Stomach (tissue), 8 donors: ENCODE measurements at regions not wholly inside any gene's neighbourhood (a gene's known extent, or its start where the extent isn't known, plus 50 kb on each side); places are given as distances from the start of the nearest gene placed in this dataset.

Source experiments
- DNase-seq, 2 donors: peaks; one replicate each; pipeline versions ENCODE4 v3.0.0 to v3.0.0-alpha.2; 2013 to 2019
- H3K27ac ChIP-seq, 5 donors: fragments of 200-600 bp in 4 of 5; sonication (generic) in 4 of 5; one replicate each; pipeline ENCODE4 v1.5.1; 2013 to 2019; ENCODE audit warnings: mild to moderate bottlenecking in 1 of 5, moderate library complexity in 1 of 5
- H3K27me3 ChIP-seq, 3 donors: fragments of 200-600 bp; sonication (generic); one replicate each; pipeline ENCODE4 v1.5.1; 2017 to 2019; ENCODE audit warnings: mixed run types in 1 of 3
- H3K36me3 ChIP-seq, 4 donors: fragments of 200-600 bp; sonication (generic); 1 replicate in 3 of 4; 2 replicates in 1 of 4; pipeline ENCODE4 v1.5.1; 2016 to 2019
- H3K4me1 ChIP-seq, 4 donors: fragments of 200-600 bp; sonication (generic); one replicate each; pipeline ENCODE4 v1.5.1; 2016 to 2019
- H3K4me3 ChIP-seq, 4 donors: fragments of 200-600 bp; sonication (generic) in 3 of 4; one replicate each; pipeline ENCODE4 v1.5.1; 2016 to 2019; ENCODE audit warnings: mild to moderate bottlenecking in 1 of 4
- H3K9me3 ChIP-seq, 4 donors: fragments of 200-600 bp; sonication (generic); one replicate each; pipeline ENCODE4 v1.5.1; 2016 to 2019
- CTCF ChIP-seq, 7 experiments: fragments of 450-650 bp in 4 of 7; fragments of 200-600 bp in 3 of 7; sonication (generic) in 3 of 7; IDR thresholded peaks; one replicate each; pipeline ENCODE4 v1.5.1; 2016 to 2019; ENCODE audit warnings: antibody characterized with exemption in 7 of 7, control low read depth in 2 of 7, mild to moderate bottlenecking in 1 of 7
- EP300 ChIP-seq: sonication (generic); formaldehyde crosslinking; IDR thresholded peaks from one replicate; pipeline ENCODE4 v1.6.1; 2017; ENCODE audit warnings: antibody characterized with exemption
- POLR2A ChIP-seq, 4 donors: fragments of 450-650 bp; IDR thresholded peaks; one replicate each; pipeline ENCODE4 v1.6.1; 2016; ENCODE audit warnings: antibody characterized with exemption in 4 of 4, control low read depth in 2 of 4, mild to moderate bottlenecking in 1 of 4, moderate library complexity in 1 of 4
- POLR2AphosphoS5 ChIP-seq, 3 donors: sonication (generic); formaldehyde crosslinking; IDR thresholded peaks; one replicate each; pipeline ENCODE4 v1.6.1; 2016; ENCODE audit warnings: antibody characterized with exemption in 3 of 3
- WGBS, 5 donors: extraction: QIAGEN DNeasy Blood & Tissue Kit in 3 of 5; methylation state at CpG; one replicate each; pipeline versions ENCODE4 v1.1.5 to v1.1.7; 2013 to 2018; 5-methylcytosine and 5-hydroxymethylcytosine counted together
- intact Hi-C: fragments of 100-400 bp; cut with DNase I; formaldehyde crosslinking; loops from one replicate; pipeline ENCODE4 v1.15.1; 2023; ENCODE audit warnings: low total_unique reads
- donor health status: healthy with polysubstance abuse.
- donor health status: Bipolar disorder and iron deficiency.
- donor health status: healthy.

DNA sequence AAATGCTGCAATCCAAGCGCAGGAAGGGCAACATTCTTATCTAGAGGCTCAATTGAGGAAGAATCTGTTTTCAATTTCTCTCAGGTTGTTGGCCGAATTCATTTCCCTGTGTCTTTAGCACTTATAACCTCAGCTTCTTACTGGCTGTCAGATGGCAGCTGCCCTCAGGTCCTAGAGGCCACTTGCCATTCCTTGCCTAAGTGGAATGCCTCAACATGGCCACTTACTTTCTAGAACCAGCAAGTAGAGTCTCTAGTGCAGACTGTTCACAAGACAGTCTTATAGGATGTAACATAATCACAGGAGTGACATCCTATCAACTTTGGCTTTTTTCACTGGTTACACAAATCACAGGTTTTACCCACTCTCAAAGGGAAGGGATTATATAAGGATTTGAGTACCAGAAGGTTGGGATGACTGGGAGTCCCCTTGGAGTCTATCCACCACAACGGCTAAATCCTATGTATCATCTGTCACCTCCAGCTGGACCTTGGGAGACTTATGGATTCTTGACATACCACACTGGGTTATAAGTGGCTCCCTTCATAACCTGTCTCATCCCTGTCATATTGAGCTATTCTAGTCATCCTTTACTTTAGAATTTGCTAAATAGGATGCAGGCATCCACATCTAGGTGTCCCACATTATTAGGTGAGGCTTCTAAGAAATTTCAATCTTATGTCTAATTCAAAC, 297.9 kb upstream of the CTSO start:
- no peaks in the 10 kb centered on the region for H3K36me3 ChIP-seq
- no peak overlapping the region for H3K27ac ChIP-seq
- no peak for TF ChIP-seq CTCF (IDR thresholded peaks at IDR 0.05)
- TF ChIP-seq POLR2AphosphoS5 (IDR thresholded peaks at IDR 0.05) = no peak
- TF ChIP-seq POLR2A (IDR thresholded peaks at IDR 0.05) = no peak
- no peak for TF ChIP-seq EP300
- no peak for DNase-seq
- no peaks in the 10 kb centered on the region for H3K27me3 ChIP-seq
- 77 to 92% (median 83%) methylated on average over 3 of the region's 3 CpGs for WGBS, 5 donors
- intact Hi-C loops = no loop called here
- no peak overlapping the region for H3K4me3 ChIP-seq
- no peaks in the 10 kb centered on the region for H3K9me3 ChIP-seq
- no peaks in the 10 kb centered on the region for H3K4me1 ChIP-seq

- H3K27ac ChIP-seq = no peak overlapping the region
- no peaks in the 10 kb centered on the region for H3K27me3 ChIP-seq
- intact Hi-C loops = no loop called here
- no peak overlapping the region for H3K4me3 ChIP-seq
- DNase-seq = no peak
- 70 to 82% (median 74%) methylated on average over 3 of the region's 3 CpGs for WGBS, 5 donors
- no peak for TF ChIP-seq EP300
- no peak for TF ChIP-seq CTCF (IDR thresholded peaks at IDR 0.05)
- no peak for TF ChIP-seq POLR2A (IDR thresholded peaks at IDR 0.05)
- TF ChIP-seq POLR2AphosphoS5 (IDR thresholded peaks at IDR 0.05) = no peak
- no peaks in the 10 kb centered on the region for H3K36me3 ChIP-seq
- H3K9me3 ChIP-seq = peaks cover 0 to 2% (median 0%) of the 10 kb centered on the region in 4 donors
- H3K4me1 ChIP-seq = no peaks in the 10 kb centered on the region
These were observed 295.3 kb upstream of the CTSO start for GRCh38 chr4:156248917-156249316.

DNA sequence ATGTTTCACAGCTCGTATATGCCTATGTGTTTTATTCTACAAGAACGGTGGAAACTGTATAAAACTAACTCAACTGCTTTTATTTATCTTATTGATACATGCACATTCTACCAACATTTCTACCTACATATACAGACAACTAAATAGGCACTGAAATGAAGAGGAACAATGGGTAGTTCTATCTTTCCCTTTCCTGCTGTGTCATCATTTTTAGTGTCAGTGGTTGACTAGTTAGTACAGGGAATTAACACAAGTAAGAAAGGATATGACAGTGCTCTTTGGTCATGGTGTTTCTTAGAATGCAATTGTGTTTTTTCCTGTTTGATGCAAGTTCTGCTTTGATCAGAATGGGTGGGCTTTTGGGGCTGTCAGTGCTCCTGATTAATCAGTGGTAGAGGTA, 293.8 kb upstream of the CTSO start:
- WGBS, 5 donors = 37 to 70% (median 41%) methylated on average over 2 of the region's 2 CpGs
- intact Hi-C loops = no loop called here

DNA sequence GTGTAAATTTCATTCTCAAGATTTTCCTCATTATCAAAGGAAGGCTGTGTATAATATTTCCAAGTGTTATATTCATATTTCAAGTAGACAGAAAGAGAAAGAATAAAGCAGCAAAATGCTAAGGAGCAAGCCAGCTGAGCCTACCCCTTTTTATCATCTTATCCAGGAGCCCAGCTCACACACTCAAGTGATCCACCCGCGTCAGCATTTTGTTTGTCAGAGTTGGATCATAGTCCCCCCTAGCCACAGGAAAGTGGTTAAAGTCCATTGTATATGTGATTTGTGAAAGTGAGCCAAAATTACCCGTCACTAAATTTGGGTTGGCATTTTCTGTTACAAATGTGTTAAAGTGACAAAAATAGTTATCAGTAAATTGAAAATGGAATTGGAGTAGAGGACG, 289.3 kb upstream of the CTSO start:
- no peak overlapping the region for H3K4me3 ChIP-seq
- H3K27me3 ChIP-seq = no peaks in the 10 kb centered on the region
- H3K27ac ChIP-seq = no peak overlapping the region
- H3K4me1 ChIP-seq = no peaks in the 10 kb centered on the region
- WGBS, 5 donors = 86 to 93% (median 88%) methylated on average over 4 of the region's 4 CpGs
- no peak for DNase-seq
- intact Hi-C loops = no loop called here
- TF ChIP-seq CTCF (IDR thresholded peaks at IDR 0.05) = no peak
- TF ChIP-seq EP300 = no peak
- TF ChIP-seq POLR2A (IDR thresholded peaks at IDR 0.05) = no peak
- TF ChIP-seq POLR2AphosphoS5 (IDR thresholded peaks at IDR 0.05) = no peak
- H3K9me3 ChIP-seq = peaks cover 0 to 3% (median 0%) of the 10 kb centered on the region in 4 donors
- H3K36me3 ChIP-seq = no peaks in the 10 kb centered on the region

More for the DNA sequence above, 293.8 kb upstream of the CTSO start:
- peaks cover 0 to 3% (median 0%) of the 10 kb centered on the region in 4 donors for H3K9me3 ChIP-seq
- DNase-seq = no peak
- no peak overlapping the region for H3K4me3 ChIP-seq
- no peaks in the 10 kb centered on the region for H3K27me3 ChIP-seq
- no peaks in the 10 kb centered on the region for H3K36me3 ChIP-seq
- H3K4me1 ChIP-seq = no peaks in the 10 kb centered on the region
- no peak overlapping the region for H3K27ac ChIP-seq
- no peak for TF ChIP-seq POLR2AphosphoS5 (IDR thresholded peaks at IDR 0.05)
- TF ChIP-seq POLR2A (IDR thresholded peaks at IDR 0.05) = no peak
- TF ChIP-seq EP300 = no peak
- no peak for TF ChIP-seq CTCF (IDR thresholded peaks at IDR 0.05)
